Dendritic cell treated with granulocyte-macrophage colony-stimulating factor and Interleukin-4, amounts not matched to agents 40 ng/mL and 50 ng/mL, for 4 days (primary cell): ENCODE measurements at regions not wholly inside any gene's neighbourhood (a gene's known extent, or its start where the extent isn't known, plus 50 kb on each side); places are given as distances from the start of the nearest gene placed in this dataset.

Experiments
- H3K27ac Mint-ChIP-seq: one replicate; pipeline ENCODE4 v1.8.0; 2022; ENCODE audit warnings: mild to moderate bottlenecking, mixed read lengths
- H3K27me3 Mint-ChIP-seq: one replicate; pipeline ENCODE4 v1.8.0; 2022; ENCODE audit warnings: mild to moderate bottlenecking, mixed read lengths
- H3K36me3 Mint-ChIP-seq: one replicate; pipeline ENCODE4 v1.8.0; 2022; ENCODE audit warnings: low read depth, mixed read lengths
- H3K4me1 Mint-ChIP-seq: one replicate; pipeline ENCODE4 v1.8.0; 2022; ENCODE audit warnings: low read depth, mixed read lengths
- H3K4me3 Mint-ChIP-seq: one replicate; pipeline ENCODE4 v1.8.0; 2022; ENCODE audit warnings: mild to moderate bottlenecking, moderate library complexity, mixed read lengths
- H3K9me3 Mint-ChIP-seq: one replicate; pipeline ENCODE4 v1.8.0; 2022; ENCODE audit warnings: mixed read lengths
- intact Hi-C: fragments of 100-400 bp; cut with micrococcal nuclease; formaldehyde crosslinking; loops from one replicate; pipeline ENCODE4 v1.15.0; 2022

DNA sequence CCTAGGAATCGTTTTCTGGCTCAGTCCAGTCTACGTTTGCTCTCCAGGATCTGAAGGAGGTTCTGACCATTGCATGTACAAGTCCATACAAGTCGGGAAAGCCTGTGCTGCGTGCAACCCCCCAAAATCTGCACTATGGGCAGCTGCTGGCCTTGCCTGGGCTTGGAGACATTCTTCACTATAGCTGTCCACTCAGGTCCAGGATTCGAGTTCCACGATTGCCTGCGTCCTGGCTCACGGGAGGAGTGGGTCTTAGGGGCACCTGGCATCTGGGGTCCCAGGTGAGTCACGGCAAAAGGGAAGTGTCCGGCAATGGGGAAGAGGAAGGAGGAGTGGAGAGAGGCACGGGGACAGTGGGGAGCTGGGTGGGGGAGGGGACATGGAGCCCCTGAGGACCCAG lies 563.0 kb downstream of the BRD1 start:
- H3K4me3 Mint-ChIP-seq, result no peak overlapping the region
- intact Hi-C loops, result no loop called here
- peaks cover 11% of the 10 kb centered on the region for H3K27me3 Mint-ChIP-seq
- no peak overlapping the region for H3K27ac Mint-ChIP-seq
- no peaks in the 10 kb centered on the region for H3K36me3 Mint-ChIP-seq
- no peaks in the 10 kb centered on the region for H3K4me1 Mint-ChIP-seq
- H3K9me3 Mint-ChIP-seq, result no peaks in the 10 kb centered on the region

- Mint-ChIP-seq H3K27me3 (peaks cover under 1% of the 10 kb centered on the region), H3K36me3 (no peaks in the 10 kb centered on the region), H3K4me3 (no peak overlapping the region), H3K9me3 (no peaks in the 10 kb centered on the region), H3K27ac (no peak overlapping the region), H3K4me1 (no peaks in the 10 kb centered on the region)
- intact Hi-C loops, result no loop called here
These were observed 564.6 kb downstream of the BRD1 start for GRCh38 chr22:49263101-49263500.

DNA sequence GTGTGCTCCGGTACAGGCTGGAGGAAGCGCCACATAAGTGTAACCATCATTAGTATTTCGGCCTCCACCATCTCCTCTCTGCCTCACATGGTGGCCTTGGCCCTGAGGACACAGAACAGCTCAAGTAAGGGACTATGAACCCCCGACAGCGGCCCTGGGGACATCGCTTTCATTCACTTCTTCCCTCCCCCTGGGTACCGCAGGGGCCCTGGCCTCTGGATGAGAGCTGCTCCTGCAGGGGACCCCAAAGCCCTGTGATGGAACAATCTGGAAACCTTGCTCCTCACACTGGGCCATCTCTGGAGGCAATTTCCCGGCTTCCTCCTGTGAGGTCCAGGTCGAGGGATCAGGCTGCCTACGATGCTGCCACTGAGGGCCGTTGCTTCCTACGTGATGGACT lies 565.5 kb downstream of the BRD1 start:
- Mint-ChIP-seq H3K27ac (no peak overlapping the region), H3K9me3 (no peaks in the 10 kb centered on the region), H3K4me3 (no peak overlapping the region), H3K4me1 (no peaks in the 10 kb centered on the region), H3K36me3 (no peaks in the 10 kb centered on the region), H3K27me3 (no peaks in the 10 kb centered on the region)
- intact Hi-C loops, result no loop called here

DNA sequence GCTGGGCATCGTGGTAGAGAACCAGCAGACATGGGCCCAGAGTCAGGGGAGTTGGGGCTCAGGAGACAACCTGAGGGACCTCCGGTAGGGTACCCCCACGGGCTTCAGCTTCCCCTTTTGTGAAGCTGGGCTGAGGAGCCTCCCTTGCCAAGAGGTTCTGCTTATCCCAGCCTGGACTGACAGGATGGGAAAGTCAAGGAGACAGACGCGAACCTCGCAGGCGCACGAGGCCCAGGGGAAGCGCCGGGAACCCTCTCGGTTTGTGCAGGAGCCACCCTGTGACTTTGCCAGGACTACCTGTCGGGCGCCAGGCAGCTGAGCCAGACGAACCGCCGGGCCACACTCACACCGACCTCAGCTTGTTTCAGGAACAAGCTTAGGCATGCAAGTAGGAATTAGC lies 566.1 kb downstream of the BRD1 start:
- no peaks in the 10 kb centered on the region for H3K27me3 Mint-ChIP-seq
- no peaks in the 10 kb centered on the region for H3K36me3 Mint-ChIP-seq
- H3K4me3 Mint-ChIP-seq, result no peak overlapping the region
- H3K4me1 Mint-ChIP-seq, result no peaks in the 10 kb centered on the region
- intact Hi-C loops, result no loop called here
- no peaks in the 10 kb centered on the region for H3K9me3 Mint-ChIP-seq
- no peak overlapping the region for H3K27ac Mint-ChIP-seq

- H3K9me3 Mint-ChIP-seq, result no peaks in the 10 kb centered on the region
- H3K27ac Mint-ChIP-seq, result no peak overlapping the region
- intact Hi-C loops, result no loop called here
- H3K36me3 Mint-ChIP-seq, result no peaks in the 10 kb centered on the region
- no peaks in the 10 kb centered on the region for H3K27me3 Mint-ChIP-seq
- H3K4me1 Mint-ChIP-seq, result no peaks in the 10 kb centered on the region
- no peak overlapping the region for H3K4me3 Mint-ChIP-seq
These were observed 566.7 kb downstream of the BRD1 start for GRCh38 chr22:49260681-49261580.

DNA sequence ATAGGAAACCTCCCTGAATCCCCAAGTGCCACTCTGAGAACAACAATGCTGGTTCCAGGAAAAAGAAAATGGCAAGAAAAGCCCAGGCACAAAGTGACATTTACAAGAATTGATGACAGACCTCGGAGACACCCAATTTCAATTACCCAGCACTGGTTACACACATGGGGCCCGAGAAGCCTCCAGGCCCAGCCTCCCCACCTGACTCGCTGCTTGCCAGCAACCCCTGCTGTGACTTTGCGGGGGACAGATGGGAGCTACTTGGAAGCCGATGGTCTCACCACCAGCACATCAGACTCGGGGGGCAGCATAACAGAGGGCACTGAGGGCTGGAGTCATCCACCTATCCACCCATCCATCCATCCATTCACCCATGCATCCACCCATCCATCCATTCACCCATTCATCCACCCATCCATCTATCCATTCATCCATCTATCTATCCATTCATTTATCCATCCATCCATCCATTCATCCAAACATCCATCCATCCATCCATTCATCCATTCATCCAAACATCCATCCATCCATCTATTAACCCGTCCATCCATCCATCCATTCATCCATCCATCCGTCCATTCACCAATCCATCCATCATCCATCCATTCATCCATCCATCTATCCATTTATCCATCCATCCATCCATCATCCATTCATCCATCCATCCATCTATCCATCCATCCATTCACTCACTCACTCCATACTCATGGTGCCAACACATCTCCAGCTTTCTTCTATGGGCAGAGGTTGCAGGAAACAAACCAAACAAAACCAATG lies 567.6 kb downstream of the BRD1 start:
- Mint-ChIP-seq H3K27ac (no peak overlapping the region), H3K9me3 (no peaks in the 10 kb centered on the region), H3K4me3 (no peak overlapping the region), H3K4me1 (no peaks in the 10 kb centered on the region), H3K36me3 (no peaks in the 10 kb centered on the region), H3K27me3 (no peaks in the 10 kb centered on the region)
- intact Hi-C loops, result no loop called here

DNA sequence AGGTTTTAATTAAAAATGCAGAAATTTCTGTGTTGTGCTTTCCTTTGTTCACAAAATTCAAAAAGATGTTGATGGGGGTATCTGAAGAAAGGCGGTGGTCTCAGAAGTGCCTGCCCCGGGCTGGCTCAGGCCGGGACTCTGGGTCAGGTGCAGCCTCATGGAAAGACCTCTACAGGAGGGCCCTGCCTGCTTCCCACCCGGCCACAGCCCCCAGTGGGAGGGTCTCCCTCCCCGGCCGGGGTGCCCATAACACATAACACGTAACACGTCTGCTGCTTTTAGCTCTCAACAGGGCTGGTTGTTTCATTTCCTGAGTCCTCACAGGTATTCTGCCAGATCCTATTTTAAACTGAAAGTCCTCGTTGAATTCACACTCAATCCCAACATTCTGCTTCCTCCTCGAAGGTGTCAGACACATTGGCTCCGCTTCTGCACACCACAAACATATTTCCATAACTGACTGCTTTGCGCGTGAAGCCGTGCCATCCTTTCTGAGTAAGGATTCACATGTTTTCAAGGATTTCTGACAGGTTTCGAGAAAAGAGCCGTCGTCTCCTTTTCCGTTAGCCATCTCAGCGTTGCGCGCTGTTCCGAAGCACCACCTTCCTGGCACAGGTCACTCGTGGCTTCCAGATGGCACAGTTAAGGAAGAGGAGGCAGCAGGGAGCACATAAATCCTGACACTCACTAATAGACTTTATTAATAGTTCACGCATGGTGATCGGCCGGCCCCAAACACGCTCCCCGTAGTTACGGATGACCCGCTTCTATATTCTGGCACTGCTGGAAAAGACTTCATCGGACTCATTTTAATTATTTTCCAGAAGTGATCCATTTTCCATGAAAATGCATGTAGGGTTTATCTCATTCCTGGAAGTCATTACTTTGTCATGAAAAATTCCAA lies 569.3 kb downstream of the BRD1 start:
- no peaks in the 10 kb centered on the region for H3K9me3 Mint-ChIP-seq
- no peaks in the 10 kb centered on the region for H3K27me3 Mint-ChIP-seq

GRCh38 chr22:49257551-49257961 lies 570.1 kb downstream of the BRD1 start:
- Mint-ChIP-seq H3K36me3 (no peaks in the 10 kb centered on the region), H3K9me3 (no peaks in the 10 kb centered on the region), H3K27me3 (no peaks in the 10 kb centered on the region), H3K27ac (no peak overlapping the region), H3K4me1 (no peaks in the 10 kb centered on the region), H3K4me3 (no peak overlapping the region)
- intact Hi-C loops, result no loop called here

More for the DNA sequence above, 569.3 kb downstream of the BRD1 start:
- no peak overlapping the region for H3K27ac Mint-ChIP-seq
- H3K36me3 Mint-ChIP-seq, result no peaks in the 10 kb centered on the region
- intact Hi-C loops, result no loop called here
- no peaks in the 10 kb centered on the region for H3K4me1 Mint-ChIP-seq
- no peak overlapping the region for H3K4me3 Mint-ChIP-seq

- Mint-ChIP-seq H3K27me3 (no peaks in the 10 kb centered on the region), H3K4me3 (no peak overlapping the region), H3K4me1 (no peaks in the 10 kb centered on the region), H3K27ac (no peak overlapping the region), H3K36me3 (no peaks in the 10 kb centered on the region), H3K9me3 (no peaks in the 10 kb centered on the region)
- intact Hi-C loops, result no loop called here
These were observed 571.8 kb downstream of the BRD1 start for GRCh38 chr22:49255741-49256318.

DNA sequence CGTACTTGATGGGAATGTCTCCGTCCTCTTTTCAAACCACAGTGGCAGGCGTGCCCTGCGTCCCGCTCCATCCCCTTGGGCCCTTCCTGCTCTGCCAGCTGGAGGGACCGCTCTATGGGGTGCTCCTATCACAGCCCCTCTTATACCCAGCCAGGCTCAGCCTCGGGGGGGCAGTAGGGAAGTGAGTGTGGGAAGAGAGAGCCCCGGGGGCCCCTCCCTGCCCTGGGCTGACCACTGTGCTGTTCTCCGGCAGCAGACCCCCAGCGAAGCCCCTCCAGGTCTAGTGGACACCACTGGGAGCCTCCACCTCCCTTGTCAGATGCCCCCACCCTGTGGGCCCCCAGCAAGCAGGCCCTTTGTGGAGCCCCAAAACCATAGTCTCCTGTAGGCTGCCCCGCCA lies 572.5 kb downstream of the BRD1 start:
- H3K4me3 Mint-ChIP-seq, result no peak overlapping the region
- H3K27ac Mint-ChIP-seq, result no peak overlapping the region
- H3K36me3 Mint-ChIP-seq, result no peaks in the 10 kb centered on the region
- intact Hi-C loops, result no loop called here
- H3K27me3 Mint-ChIP-seq, result no peaks in the 10 kb centered on the region
- H3K4me1 Mint-ChIP-seq, result no peaks in the 10 kb centered on the region
- H3K9me3 Mint-ChIP-seq, result no peaks in the 10 kb centered on the region

- H3K4me3 Mint-ChIP-seq, result no peak overlapping the region
- H3K36me3 Mint-ChIP-seq, result no peaks in the 10 kb centered on the region
- no peaks in the 10 kb centered on the region for H3K4me1 Mint-ChIP-seq
- peaks cover 1% of the 10 kb centered on the region for H3K27me3 Mint-ChIP-seq
- H3K27ac Mint-ChIP-seq, result no peak overlapping the region
- no peaks in the 10 kb centered on the region for H3K9me3 Mint-ChIP-seq
- intact Hi-C loops, result no loop called here
These were observed 574.0 kb downstream of the BRD1 start for GRCh38 chr22:49253656-49254055.

DNA sequence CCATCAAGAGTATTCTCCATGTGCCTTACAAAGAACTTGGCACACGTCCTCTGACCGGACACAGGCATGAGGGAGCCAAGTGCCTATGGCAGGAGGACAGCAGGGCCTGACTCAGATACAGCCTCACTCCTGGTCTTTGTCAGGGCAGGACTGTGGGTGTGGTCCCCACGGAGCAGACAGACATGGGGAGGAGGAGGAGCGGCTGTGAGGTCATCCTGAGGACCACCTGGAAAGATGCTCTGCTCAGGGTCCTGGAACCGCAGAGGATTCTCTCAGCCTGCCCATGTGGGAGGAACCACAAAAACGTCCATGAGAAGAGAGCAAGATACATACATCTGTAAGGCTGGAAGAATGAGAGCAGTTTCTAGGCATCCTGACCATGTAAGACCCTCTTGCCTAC lies 576.3 kb downstream of the BRD1 start:
- H3K36me3 Mint-ChIP-seq, result no peaks in the 10 kb centered on the region
- no peaks in the 10 kb centered on the region for H3K9me3 Mint-ChIP-seq
- H3K27ac Mint-ChIP-seq, result no peak overlapping the region
- H3K27me3 Mint-ChIP-seq, result peaks cover 1% of the 10 kb centered on the region
- no peak overlapping the region for H3K4me3 Mint-ChIP-seq
- no peaks in the 10 kb centered on the region for H3K4me1 Mint-ChIP-seq
- intact Hi-C loops, result no loop called here

- H3K27me3 Mint-ChIP-seq, result peaks cover 1% of the 10 kb centered on the region
- no peaks in the 10 kb centered on the region for H3K9me3 Mint-ChIP-seq
- no peaks in the 10 kb centered on the region for H3K4me1 Mint-ChIP-seq
- H3K27ac Mint-ChIP-seq, result no peak overlapping the region
- intact Hi-C loops, result no loop called here
- H3K36me3 Mint-ChIP-seq, result no peaks in the 10 kb centered on the region
- H3K4me3 Mint-ChIP-seq, result no peak overlapping the region
These were observed 580.3 kb downstream of the BRD1 start for GRCh38 chr22:49247194-49247924.
